OCI-M1 (cell line): ENCODE measurements at regions not wholly inside any gene's neighbourhood (a gene's known extent, or its start where the extent isn't known, plus 50 kb on each side); places are given as distances from the start of the nearest gene placed in this dataset.

Source experiments
- DNase-seq: peaks from one replicate; lab custom pipeline; 2025; lab: John Stamatoyannopoulos, UW

DNA sequence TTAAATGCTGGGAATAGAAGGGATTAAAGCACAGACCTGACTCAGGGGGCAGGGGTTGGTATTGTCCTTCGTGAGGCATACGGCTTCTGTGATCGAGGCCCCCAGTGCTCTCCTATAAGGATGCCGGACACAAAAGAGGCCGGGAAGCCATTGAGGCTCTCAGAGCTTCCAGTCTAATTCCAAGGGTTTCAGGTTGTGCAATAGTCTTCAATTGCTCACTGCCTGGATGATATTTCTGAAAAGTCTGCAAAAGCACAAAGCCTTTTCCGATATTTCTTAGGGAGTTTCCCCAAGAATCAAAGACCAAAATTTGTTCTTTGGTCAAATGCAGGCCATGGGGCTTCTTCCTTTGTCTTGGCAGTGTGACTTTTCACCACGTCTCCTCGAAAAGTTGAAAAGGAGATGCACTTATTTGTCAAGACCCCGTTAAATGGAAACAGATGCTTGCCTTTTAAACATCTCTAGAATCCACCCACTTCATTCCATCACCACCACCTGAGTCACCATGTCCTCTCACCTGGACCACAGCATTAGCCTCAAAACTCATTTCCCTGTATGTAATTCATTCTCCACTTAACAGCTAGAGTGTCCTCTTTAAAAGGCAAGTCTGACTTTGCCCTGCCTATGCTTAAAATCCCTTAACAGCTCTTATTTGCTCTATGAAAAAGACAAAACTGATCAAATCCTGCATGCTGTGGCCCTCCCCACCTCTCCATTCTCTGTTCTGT, 134.8 kb upstream of the NAMPT start:
- DNase-seq = no peak

DNA sequence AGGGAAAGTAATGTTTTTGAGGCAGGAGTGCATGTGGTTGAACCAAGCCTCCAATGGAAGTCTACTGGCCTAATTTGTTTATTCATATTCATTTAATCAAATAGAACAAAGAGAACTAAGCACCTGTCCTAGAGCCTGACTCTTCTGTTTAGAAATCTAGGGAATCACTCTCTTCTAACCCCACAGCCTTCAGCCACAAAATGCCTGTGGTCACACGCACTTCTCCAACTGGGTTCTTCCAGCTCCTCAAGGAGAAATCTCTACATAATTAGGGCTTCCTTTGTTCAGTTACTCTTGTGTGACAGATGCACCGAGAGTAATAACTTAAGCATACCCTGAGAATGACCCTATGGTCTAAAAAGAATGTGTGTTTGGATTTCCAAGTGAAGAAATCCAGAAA, 133.7 kb upstream of the NAMPT start:
- no peak for DNase-seq

DNA sequence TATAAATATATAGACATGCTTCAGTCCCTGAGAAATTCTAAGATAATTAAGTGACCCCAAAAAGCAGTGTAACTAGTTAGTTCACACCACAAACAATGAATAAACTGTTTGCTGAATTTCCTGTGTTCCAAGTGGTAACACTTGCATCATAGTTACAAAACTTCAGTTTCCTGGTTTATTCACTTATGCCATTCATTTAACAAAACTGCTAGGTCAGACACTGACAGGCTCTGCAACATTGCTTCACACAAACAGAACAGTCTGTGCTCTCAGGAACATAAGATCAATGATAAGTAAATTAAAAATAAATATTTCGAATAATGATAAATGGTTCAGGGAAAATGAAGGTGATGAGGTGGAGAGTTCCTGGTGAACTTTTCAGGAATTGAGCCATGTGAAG, 133.3 kb upstream of the NAMPT start:
- DNase-seq = peak; percentile 8

DNA sequence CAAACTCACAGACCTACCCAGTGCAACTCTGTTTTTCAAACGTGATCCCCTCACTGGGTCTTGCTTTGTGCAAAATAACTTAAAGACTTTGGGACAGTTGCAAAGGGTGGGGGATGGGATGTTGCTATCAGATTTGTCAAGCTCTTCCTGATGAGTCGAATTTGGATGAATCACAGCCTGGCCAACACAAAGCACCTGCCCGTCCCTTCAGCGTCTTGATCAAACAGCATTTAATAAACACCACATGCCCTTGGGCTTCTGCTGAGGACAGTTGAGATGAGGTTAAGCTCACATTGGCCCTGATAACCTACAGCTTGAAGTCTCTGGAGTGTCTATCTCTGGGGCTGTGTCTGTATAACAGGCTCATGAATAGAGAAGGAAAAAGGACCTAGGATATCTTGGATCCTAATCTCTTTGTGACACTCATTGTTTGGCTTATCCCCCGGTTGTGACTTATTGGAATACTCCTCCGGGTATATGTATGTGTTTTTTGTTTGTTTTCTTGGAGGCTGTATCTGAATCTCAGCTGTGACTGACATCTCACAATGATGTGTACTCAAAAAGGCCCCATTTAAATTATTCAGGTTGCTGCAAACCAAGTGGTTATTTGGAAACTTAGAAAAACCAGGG, 132.6 kb upstream of the NAMPT start:
- DNase-seq = no peak

DNA sequence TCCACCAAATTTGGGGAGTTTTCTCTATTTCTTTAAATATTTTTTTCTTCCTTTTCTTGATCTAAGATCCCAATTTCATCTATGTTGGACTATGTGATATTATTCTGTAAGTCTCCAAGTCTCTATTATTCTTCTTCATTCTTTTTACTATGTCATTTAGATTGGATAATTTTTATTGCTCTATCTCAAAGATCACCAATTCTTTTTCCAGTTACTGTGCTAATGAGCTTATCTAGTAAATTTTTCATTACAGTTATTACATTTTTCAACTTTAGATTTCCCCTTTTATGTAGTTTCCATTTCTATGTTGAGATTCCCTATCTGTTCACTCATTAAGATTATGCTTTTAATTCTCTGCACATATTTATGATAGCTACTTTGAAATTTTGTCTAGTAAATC, 131.6 kb upstream of the NAMPT start:
- no peak for DNase-seq

DNA sequence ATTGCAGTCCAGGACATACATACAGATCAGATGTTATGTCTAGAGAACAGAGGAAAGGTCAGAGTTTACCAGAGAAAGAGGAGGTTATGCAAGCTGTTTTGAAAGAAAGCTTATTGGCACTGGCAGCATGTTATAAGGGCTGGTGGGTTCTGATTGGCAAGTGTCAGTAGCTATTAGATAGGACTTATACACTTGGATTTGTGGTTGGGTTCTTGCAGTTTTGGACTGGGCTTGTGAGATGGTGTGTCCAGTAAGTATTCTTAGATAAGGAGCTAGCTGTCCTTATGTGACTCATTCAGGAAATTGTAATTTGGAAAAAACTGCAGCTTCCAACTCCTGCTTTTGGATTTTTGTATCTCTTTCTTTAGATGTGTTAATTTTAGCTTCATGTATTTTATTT, 130.7 kb upstream of the NAMPT start:
- DNase-seq = peak; percentile 47

DNA sequence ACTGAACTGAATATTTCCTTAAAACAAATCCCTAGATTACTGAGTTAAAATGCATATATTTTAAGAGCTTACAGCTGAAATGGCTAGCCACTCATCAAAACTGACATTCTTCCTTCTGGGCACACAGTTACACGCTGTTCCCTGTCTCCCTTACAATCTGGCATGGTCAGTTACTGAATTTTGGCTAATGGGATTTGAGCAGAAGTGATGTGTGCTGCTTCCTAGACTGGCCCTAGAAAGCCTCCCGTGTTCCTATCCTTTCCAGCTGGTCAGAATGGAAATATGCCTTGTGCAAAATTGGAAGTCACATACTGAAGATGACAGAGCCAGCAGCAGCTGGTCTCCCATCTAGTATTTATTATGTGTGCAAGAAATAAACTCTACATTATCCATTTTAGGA, 128.7 kb upstream of the NAMPT start:
- no peak for DNase-seq

DNA sequence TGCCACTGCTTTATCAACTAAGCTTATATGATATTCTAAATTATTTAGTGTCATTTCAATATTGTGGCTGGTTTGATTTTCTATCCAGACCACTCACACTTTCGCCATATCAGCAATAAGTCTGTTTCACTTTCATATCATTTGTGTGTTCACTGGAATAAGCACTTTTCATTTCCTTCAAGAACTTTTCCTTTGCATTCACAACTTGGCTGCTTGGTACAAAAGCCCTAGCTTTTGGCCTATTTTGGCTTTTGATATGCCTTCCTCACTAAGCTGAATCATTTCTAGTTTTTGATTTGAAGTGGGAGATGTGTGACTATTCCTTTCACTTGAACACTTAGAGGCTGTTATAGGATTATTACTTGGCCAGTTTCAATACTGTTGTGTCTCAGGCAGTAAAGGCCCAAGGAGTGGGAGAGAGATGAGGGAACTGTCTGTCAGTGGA, 120.9 kb upstream of the NAMPT start:
- no peak for DNase-seq

DNA sequence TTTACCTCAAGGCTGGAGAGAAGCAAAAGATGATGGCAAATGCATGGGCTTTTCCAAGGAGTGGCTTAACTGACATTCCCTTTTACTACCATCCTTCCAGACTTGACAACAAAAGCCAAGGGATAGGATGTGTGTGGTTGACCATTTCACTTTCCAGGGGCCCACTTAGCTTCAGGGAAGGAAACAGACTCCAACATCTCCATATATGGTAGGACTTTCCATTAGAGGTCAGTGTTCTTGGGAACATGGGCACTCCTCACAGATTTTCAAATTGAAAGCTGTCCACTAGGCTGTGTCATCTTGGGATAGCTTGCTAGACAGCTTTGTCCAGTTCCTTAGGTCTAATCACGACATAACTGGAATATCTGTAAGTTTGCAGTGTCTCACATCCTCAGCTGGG, 118.1 kb upstream of the NAMPT start:
- no peak for DNase-seq

DNA sequence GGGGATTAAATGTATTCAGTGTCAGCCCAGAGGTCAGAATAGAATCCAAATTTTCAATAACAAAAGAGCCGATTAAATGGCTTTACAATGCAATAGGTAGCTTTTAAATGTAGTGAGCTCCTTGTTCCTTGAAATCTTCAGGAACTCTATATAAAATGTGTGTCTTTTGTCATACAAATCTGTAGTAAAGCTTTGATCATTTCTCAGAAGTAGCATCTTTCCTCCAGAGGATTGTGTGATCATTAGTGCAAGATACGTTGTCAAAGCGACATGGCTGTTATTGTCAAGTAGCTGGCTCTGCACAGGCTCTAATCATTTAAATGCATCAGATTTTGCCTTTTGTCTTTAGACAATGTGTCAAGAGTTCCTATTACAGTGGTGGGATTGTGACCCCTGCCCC, 116.1 kb upstream of the NAMPT start:
- DNase-seq = no peak

DNA sequence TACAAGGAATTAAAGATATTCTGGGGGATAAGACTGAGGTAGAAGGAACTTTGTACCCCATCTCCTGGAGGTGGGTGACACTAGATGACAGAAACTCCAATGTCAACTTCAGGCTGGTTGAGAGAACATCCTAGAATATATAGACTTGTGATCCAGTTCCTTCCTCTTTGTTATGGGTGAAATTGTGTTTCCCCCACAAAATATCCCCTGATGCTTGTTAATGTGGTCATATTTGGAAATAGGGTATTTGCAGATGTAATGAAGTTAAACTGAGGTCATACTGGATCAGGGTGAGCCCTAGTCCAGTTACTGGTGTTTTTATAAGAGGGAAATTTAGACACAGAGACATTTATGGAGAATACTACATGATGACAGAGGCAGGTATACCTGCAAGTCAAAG, 114.0 kb upstream of the NAMPT start:
- DNase-seq = no peak

DNA sequence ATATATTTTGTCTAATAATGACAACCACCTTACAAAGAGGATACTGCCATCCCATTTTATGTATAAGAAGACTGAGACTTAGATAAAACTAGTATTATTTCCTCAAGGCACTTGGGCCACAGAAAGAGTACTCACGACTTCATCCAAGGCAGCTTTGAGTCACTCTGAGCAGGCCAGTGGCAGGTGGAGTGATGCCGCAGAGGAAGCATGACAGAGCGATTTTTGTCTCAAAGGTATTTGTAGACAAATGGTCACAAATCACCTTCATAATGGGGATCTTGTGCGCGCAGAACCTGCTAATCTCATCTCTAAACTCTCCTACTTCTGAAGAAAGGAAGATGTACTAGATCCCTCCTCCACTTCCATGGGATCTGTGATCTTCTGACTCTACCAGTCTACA, 113.2 kb upstream of the NAMPT start:
- DNase-seq = no peak

DNA sequence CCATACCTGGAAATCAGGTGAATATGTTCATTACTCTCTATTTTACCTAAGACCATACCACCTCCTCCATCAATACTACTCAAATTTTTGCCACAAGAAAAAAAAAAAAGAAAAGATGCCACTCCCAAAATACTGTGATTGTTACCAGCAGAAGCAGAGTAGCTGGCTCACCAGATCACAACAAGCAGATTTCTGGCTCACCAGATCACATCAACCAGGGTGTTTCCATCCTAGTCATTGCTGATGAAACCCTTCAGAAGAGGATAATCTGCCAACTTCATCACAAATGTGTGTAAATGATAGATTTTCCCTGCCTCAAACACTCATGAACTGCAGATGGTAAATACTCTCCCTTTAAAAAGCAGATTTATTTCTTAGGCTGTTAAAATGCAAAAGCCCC, 109.7 kb upstream of the NAMPT start:
- no peak for DNase-seq

DNA sequence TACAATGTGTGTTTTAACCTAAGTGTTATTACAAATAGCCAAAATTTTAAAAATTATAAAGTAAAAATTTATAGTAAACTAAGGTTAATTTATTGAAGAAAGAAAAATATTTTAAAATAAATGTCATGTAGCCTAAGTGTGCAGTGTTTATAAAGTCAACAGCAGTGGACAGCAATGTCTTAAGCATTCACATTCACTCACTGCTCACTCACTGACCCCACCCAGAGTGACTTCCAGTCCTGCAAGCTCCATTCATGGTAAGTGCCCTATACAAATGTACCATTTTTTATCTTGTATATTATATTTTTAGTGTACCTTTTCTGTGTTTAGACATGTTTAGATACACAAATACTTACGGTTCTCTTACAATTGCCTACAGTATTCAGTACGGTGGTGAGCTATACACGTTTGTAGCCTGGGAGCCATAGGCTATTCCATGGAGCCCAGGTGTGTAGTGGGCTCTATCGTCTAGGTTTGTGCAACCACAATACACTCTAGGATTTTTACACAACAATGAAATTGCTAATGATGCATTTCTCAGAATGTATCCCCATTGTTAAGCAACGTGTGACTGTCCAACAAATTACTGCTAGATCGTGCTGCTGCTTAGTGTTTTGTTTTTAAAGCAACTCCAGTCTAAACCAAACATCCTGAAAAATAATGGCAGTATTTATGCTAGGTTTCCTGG, 108.9 kb upstream of the NAMPT start:
- DNase-seq = no peak

DNA sequence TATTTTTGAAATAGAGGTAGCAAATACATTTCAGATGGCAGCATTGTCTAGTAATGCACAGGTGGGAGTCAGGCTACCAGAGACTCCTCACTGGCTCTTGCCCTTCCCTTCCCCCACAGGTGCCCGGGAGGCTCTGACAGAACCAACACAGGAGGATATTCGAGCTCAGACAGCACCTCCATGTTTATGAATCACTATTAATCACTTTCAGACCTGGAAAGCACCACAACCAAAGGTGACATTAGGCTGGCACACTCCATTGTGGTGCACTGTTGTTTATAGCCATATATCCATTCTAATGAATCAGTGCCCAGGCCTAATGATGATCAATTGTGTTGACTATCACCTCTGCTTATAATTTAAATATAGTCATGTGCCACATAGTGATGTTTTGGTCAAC, 107.8 kb upstream of the NAMPT start:
- DNase-seq = no peak

DNA sequence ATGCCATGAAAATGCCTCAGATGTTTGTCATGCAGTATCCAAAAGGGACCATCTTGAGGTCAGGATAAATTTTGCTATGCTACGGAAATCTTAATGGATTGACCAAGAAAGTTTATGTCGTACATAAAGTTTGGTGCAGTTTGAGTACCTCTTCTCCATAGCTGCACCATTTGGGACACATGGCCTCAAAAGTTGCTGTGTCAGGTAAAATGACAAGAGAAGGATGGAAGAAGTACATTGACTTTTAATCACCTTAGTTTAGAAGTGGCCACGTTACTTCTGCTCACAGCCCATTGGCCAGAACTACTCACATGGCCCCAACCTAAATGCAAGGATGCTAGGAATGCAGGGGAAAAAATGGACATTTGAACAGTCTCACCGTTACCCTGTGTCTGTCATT, 107.4 kb upstream of the NAMPT start:
- DNase-seq = no peak

DNA sequence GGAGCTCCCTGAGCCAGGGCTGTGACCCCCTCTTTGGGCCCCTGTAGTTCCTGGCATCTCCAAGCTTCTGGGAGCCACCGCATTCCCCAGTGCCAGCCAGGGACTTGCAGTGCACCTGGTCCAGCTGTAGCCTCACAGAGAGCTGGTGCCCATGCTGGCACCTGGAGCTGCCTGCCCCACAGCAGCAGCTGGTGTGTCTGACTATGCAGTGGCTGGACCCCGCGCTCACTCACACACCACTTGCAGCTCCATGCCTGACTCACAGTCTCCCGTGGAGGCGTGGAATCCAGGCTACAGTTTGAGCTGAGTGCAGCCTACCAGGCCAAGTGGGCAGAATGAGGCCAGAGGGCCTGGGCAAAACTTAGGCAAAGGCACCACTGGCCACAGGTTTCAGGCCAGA, 102.2 kb upstream of the NAMPT start:
- DNase-seq = no peak

DNA sequence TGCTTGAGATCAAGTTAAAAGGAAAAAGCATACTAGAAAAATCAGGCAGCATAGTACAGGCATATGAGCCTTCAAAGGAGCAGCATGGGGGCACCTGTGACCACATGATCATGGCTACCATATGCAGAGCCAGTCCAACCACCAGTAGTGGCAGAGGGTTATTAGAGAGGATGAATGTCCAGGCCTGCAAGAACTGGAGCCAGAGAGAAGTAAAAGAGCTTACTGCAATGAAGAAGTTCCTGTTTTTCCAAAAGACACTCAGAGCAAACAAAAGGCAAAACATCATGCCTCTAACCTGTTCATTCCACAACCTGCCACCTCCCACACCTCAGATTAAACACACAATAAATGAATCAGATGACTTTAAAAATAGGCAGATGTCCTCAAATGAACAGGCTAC, 99.6 kb upstream of the NAMPT start:
- DNase-seq = peak; percentile 2

DNA sequence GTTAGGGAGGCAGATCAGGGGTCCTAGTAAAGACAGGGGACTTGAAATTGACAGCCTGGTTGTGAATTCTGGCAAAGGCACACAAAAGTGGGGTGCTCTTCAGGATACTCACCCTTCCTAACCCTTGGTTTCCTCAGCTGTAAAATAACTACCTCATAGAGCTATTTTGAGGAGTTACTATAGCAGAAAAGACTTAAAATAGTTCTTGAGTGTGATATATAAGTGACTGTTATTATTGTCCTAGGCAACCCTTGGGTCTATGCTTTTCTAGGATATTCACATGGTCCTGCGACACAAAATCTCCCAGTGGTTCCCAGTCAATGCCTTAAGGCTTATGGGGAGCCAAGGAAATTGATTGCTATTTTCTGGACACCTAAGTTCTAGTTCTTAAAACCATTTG, 98.1 kb upstream of the NAMPT start:
- no peak for DNase-seq

DNA sequence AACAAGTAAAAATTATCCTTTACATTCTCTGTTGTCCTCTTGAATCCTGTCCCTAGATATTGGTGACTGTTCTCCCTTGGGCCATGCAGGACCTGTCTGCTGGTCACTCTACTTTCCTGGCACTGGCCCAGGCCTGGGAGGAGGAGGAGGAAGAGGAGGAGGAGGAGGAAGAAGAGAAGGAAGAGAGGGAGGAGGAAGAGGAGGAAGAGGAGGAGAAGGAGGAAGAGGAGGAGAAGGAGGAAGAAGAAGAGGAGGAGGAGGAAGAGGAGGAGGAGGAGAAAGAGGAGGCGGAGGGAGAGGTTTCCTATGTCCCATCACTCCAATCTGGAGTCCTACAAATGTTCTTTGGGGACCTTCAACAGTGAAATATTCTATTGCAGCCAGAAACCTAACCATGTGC, 97.3 kb upstream of the NAMPT start:
- no peak for DNase-seq

DNA sequence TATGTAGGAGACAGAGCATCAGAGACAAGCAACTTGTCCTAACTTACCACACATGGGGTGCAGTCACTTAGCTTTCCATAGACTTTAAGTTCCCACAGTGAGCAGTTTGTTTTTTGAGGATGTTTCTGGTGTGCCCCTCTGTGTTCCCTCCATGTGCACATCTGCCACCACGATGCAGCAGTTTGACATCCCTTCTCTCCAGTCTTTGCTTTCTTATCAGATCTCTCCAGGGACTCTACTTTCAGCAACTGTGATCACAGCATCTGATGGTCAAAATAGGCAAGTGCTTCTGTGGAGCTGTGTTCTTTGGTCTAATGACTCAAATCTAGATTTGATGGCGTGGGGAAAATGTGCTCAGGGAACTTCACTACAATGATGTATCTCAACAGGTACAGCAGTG, 96.5 kb upstream of the NAMPT start:
- no peak for DNase-seq

DNA sequence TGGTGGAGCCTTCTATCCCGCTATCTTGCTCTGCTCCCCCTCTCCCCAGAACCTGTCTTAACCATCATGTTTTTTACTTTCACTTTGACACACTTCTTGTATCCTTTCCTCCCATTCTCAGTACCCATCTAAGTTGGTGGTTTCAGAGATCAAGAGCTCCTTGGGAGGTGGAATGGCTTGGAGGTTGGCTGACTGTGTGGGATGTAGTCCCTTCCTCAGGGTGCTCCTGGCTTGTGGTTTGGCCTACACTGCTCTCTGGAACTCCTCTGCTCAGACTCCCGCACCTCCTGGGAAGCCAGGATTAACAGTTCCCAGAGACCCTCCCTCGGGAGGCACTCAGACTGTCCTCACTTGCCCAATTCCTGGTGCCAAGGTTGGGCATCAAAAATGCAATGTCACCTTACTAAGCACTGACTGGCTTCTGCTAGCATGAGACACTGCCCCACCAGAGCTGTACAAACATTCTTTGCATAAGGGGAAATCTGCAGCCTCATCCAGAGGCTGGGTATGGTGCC, 93.1 kb upstream of the NAMPT start:
- DNase-seq = peak; percentile 34
